WTC11 (cell line): ENCODE measurements at regions not wholly inside any gene's neighbourhood (a gene's known extent, or its start where the extent isn't known, plus 50 kb on each side); places are given as distances from the start of the nearest gene placed in this dataset.

Source experiments
- ATAC-seq: fragments of 200-7000 bp; cut with Tn5 transposase; 2 replicates; pipeline ENCODE4 v1.10.0; 2021; ENCODE audit warnings: mild to moderate bottlenecking, moderate library complexity
- CTCF ChIA-PET: fragments of 300-600 bp; sonication (Branson Sonifier 250); formaldehyde crosslinking; loops from one replicate; lab custom pipeline; 2021; ENCODE audit warnings: antibody characterized with exemption; lab: Charles Lee
- POLR2A ChIA-PET: fragments of 350-600 bp; sonication (Branson Sonifier 250); formaldehyde crosslinking; loops from one replicate; lab custom pipeline; 2021; ENCODE audit warnings: antibody characterized with exemption; lab: Charles Lee
- DNase-seq: peaks from one replicate; pipeline ENCODE4 v3.0.0; 2021; ENCODE audit warnings: low spot score
- H3K27ac Mint-ChIP-seq: 2 replicates; pipeline ENCODE4 v1.8.0; 2021; ENCODE audit warnings: mixed read lengths
- H3K27me3 Mint-ChIP-seq: 2 replicates; pipeline ENCODE4 v1.8.0; 2021; ENCODE audit warnings: low read depth, mild to moderate bottlenecking, moderate library complexity, mixed read lengths
- H3K36me3 Mint-ChIP-seq: 2 replicates; pipeline ENCODE4 v1.8.0; 2021; ENCODE audit warnings: mixed read lengths
- H3K4me1 Mint-ChIP-seq: 2 replicates; pipeline ENCODE4 v1.8.0; 2022; ENCODE audit warnings: mixed read lengths
- H3K4me3 Mint-ChIP-seq: 2 replicates; pipeline ENCODE4 v1.8.0; 2021; ENCODE audit warnings: mild to moderate bottlenecking, moderate library complexity, mixed read lengths
- H3K9me3 Mint-ChIP-seq: 2 replicates; pipeline ENCODE4 v1.8.0; 2021; ENCODE audit warnings: mixed read lengths
- ATF1 ChIP-seq: sonication (generic); formaldehyde crosslinking; IDR thresholded peaks from 2 replicates; pipeline ENCODE4 v1.8.1; 2023; ENCODE audit warnings: mild to moderate bottlenecking, moderate library complexity, missing genetic modification reagents
- CREM ChIP-seq: sonication (generic); formaldehyde crosslinking; IDR thresholded peaks from 2 replicates; pipeline ENCODE4 v1.8.1; 2022; ENCODE audit warnings: mild to moderate bottlenecking, missing genetic modification reagents, moderate library complexity
- ESRRA ChIP-seq: sonication (generic); formaldehyde crosslinking; IDR thresholded peaks from 2 replicates; pipeline ENCODE4 v1.8.1; 2022; ENCODE audit warnings: mild to moderate bottlenecking, missing genetic modification reagents, borderline replicate concordance
- ETV6 ChIP-seq: sonication (generic); formaldehyde crosslinking; IDR thresholded peaks from 2 replicates; pipeline ENCODE4 v1.8.1; 2022; ENCODE audit warnings: mild to moderate bottlenecking, missing genetic modification reagents
- FOXJ3 ChIP-seq: sonication (generic); formaldehyde crosslinking; IDR thresholded peaks from 2 replicates; pipeline ENCODE4 v1.9.0; 2021; ENCODE audit warnings: missing genetic modification reagents, mild to moderate bottlenecking, borderline replicate concordance
- GRHL2 ChIP-seq: fragments of 250-450 bp; sonication (Bioruptor Pico); IDR thresholded peaks from 2 replicates; pipeline ENCODE4 v1.8.0; 2022; ENCODE audit warnings: mild to moderate bottlenecking, moderate library complexity; ENCODE audit not compliant: insufficient replicate concordance, severe bottlenecking
- NFYB ChIP-seq: sonication (generic); formaldehyde crosslinking; conservative IDR thresholded peaks from 2 replicates; pipeline ENCODE4 v1.8.0; 2022; ENCODE audit warnings: low read depth, missing genetic modification reagents
- PRRX2 ChIP-seq: fragments of 250-450 bp; sonication (Bioruptor Pico); IDR thresholded peaks from 2 replicates; pipeline ENCODE4 v1.8.0; 2021; ENCODE audit warnings: mild to moderate bottlenecking
- RELA ChIP-seq: sonication (generic); formaldehyde crosslinking; IDR thresholded peaks from 2 replicates; pipeline ENCODE4 v1.8.1; 2022; ENCODE audit warnings: missing genetic modification reagents, mild to moderate bottlenecking, borderline replicate concordance
- SMAD4 ChIP-seq: sonication (generic); formaldehyde crosslinking; IDR thresholded peaks from 2 replicates; pipeline ENCODE4 v1.8.0; 2022; ENCODE audit warnings: mild to moderate bottlenecking, missing genetic modification reagents
- SOX15 ChIP-seq: fragments of 250-450 bp; sonication (Bioruptor Pico); IDR thresholded peaks from 2 replicates; pipeline ENCODE4 v1.9.0; 2021; ENCODE audit warnings: mild to moderate bottlenecking
- SP1 ChIP-seq: sonication (generic); formaldehyde crosslinking; conservative IDR thresholded peaks from 2 replicates; pipeline ENCODE4 v1.8.1; 2022; ENCODE audit warnings: missing genetic modification reagents
- TP53 ChIP-seq: sonication (generic); formaldehyde crosslinking; IDR thresholded peaks from 2 replicates; pipeline ENCODE4 v1.8.1; 2023; ENCODE audit warnings: mild to moderate bottlenecking, missing genetic modification reagents
- ZNF317 ChIP-seq: sonication (generic); formaldehyde crosslinking; IDR thresholded peaks from 2 replicates; pipeline ENCODE4 v1.8.1; 2023; ENCODE audit warnings: low read depth, mild to moderate bottlenecking, moderate library complexity, missing genetic modification reagents, borderline replicate concordance
- ZNF416 ChIP-seq: fragments of 250-450 bp; sonication (Bioruptor Pico); IDR thresholded peaks from 2 replicates; pipeline ENCODE4 v1.9.0; 2021; ENCODE audit warnings: mild to moderate bottlenecking, inconsistent platforms
- TF ChIP-seq, protein P1 (sequence below): sonication (generic); formaldehyde crosslinking; IDR thresholded peaks from 2 replicates; pipeline ENCODE4 v1.8.1; 2022; ENCODE audit warnings: mild to moderate bottlenecking, moderate library complexity, missing genetic modification reagents
- TF ChIP-seq, protein P2 (sequence below): sonication (generic); formaldehyde crosslinking; conservative IDR thresholded peaks from 2 replicates; pipeline ENCODE4 v1.8.1; 2022; ENCODE audit warnings: mild to moderate bottlenecking, missing genetic modification reagents
- TF ChIP-seq, protein P3 (sequence below): sonication (generic); formaldehyde crosslinking; IDR thresholded peaks from 2 replicates; pipeline ENCODE4 v1.8.1; 2023; ENCODE audit warnings: mild to moderate bottlenecking, missing genetic modification reagents, borderline replicate concordance
- TF ChIP-seq, protein P4 (sequence below): sonication (generic); formaldehyde crosslinking; IDR thresholded peaks from 2 replicates; pipeline ENCODE4 v1.8.0; 2022; ENCODE audit warnings: missing genetic modification reagents
- TF ChIP-seq, protein P5 (sequence below): sonication (generic); formaldehyde crosslinking; IDR thresholded peaks from 2 replicates; pipeline ENCODE4 v1.8.1; 2023; ENCODE audit warnings: mild to moderate bottlenecking, missing genetic modification reagents
- TF ChIP-seq, protein P6 (sequence below): fragments of 250-450 bp; sonication (Bioruptor Pico); IDR thresholded peaks from 2 replicates; pipeline ENCODE4 v1.9.0; 2021; ENCODE audit warnings: mild to moderate bottlenecking, borderline replicate concordance

DNA sequence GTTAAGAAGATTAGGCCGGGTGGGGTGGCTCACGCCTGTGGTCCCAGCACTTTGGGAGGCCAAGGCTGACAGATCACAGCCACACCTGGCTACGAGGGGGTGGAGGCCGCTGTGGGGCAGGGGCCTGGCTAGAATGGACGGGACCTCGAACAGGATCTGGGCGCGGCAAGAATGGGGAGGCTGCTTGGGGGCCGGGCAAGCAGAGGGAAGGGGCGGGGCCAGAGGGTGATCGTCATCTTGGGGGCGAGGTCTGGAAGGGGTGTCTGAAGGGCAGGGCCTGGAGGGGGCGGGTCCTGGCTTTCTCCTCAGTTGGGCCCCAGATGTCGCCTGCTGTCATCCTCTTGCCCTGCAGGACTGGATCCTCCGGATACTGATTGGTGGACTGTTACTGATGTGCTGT, 57.3 kb upstream of the ENPEP start:
- CTCF ChIA-PET: no interaction called here
- no peak for TF ChIP-seq SMAD4 (CRISPR knock-in tag)
- no peak for TF ChIP-seq ESRRA (CRISPR knock-in tag)
- no peak for TF ChIP-seq ZNF317 (CRISPR knock-in tag)
- TF ChIP-seq RELA (CRISPR knock-in tag): no peak
- TF ChIP-seq, protein P1, sequence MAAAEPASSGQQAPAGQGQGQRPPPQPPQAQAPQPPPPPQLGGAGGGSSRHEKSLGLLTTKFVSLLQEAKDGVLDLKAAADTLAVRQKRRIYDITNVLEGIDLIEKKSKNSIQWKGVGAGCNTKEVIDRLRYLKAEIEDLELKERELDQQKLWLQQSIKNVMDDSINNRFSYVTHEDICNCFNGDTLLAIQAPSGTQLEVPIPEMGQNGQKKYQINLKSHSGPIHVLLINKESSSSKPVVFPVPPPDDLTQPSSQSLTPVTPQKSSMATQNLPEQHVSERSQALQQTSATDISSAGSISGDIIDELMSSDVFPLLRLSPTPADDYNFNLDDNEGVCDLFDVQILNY (CRISPR knock-in tag): no peak
- TF ChIP-seq CREM (CRISPR knock-in tag): no peak
- TF ChIP-seq TP53: no peak
- no peak for TF ChIP-seq PRRX2 (CRISPR knock-in tag)
- TF ChIP-seq, protein P2, sequence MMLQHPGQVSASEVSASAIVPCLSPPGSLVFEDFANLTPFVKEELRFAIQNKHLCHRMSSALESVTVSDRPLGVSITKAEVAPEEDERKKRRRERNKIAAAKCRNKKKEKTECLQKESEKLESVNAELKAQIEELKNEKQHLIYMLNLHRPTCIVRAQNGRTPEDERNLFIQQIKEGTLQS (CRISPR knock-in tag): no peak
- TF ChIP-seq, protein P3, sequence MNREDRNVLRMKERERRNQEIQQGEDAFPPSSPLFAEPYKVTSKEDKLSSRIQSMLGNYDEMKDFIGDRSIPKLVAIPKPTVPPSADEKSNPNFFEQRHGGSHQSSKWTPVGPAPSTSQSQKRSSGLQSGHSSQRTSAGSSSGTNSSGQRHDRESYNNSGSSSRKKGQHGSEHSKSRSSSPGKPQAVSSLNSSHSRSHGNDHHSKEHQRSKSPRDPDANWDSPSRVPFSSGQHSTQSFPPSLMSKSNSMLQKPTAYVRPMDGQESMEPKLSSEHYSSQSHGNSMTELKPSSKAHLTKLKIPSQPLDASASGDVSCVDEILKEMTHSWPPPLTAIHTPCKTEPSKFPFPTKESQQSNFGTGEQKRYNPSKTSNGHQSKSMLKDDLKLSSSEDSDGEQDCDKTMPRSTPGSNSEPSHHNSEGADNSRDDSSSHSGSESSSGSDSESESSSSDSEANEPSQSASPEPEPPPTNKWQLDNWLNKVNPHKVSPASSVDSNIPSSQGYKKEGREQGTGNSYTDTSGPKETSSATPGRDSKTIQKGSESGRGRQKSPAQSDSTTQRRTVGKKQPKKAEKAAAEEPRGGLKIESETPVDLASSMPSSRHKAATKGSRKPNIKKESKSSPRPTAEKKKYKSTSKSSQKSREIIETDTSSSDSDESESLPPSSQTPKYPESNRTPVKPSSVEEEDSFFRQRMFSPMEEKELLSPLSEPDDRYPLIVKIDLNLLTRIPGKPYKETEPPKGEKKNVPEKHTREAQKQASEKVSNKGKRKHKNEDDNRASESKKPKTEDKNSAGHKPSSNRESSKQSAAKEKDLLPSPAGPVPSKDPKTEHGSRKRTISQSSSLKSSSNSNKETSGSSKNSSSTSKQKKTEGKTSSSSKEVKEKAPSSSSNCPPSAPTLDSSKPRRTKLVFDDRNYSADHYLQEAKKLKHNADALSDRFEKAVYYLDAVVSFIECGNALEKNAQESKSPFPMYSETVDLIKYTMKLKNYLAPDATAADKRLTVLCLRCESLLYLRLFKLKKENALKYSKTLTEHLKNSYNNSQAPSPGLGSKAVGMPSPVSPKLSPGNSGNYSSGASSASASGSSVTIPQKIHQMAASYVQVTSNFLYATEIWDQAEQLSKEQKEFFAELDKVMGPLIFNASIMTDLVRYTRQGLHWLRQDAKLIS (CRISPR knock-in tag): no peak
- no peak for TF ChIP-seq SP1 (CRISPR knock-in tag)
- TF ChIP-seq, protein P4, sequence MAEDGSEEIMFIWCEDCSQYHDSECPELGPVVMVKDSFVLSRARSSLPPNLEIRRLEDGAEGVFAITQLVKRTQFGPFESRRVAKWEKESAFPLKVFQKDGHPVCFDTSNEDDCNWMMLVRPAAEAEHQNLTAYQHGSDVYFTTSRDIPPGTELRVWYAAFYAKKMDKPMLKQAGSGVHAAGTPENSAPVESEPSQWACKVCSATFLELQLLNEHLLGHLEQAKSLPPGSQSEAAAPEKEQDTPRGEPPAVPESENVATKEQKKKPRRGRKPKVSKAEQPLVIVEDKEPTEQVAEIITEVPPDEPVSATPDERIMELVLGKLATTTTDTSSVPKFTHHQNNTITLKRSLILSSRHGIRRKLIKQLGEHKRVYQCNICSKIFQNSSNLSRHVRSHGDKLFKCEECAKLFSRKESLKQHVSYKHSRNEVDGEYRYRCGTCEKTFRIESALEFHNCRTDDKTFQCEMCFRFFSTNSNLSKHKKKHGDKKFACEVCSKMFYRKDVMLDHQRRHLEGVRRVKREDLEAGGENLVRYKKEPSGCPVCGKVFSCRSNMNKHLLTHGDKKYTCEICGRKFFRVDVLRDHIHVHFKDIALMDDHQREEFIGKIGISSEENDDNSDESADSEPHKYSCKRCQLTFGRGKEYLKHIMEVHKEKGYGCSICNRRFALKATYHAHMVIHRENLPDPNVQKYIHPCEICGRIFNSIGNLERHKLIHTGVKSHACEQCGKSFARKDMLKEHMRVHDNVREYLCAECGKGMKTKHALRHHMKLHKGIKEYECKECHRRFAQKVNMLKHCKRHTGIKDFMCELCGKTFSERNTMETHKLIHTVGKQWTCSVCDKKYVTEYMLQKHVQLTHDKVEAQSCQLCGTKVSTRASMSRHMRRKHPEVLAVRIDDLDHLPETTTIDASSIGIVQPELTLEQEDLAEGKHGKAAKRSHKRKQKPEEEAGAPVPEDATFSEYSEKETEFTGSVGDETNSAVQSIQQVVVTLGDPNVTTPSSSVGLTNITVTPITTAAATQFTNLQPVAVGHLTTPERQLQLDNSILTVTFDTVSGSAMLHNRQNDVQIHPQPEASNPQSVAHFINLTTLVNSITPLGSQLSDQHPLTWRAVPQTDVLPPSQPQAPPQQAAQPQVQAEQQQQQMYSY: no peak
- no peak for TF ChIP-seq ZNF416 (CRISPR knock-in tag)
- Mint-ChIP-seq H3K27ac (no peak overlapping the region), H3K27me3 (peaks cover 94% of the 10 kb centered on the region), H3K4me1 (peaks cover 11% of the 10 kb centered on the region), H3K36me3 (peaks cover 12% of the 10 kb centered on the region), H3K9me3 (peaks cover 23% of the 10 kb centered on the region), H3K4me3 (no peak overlapping the region)
- POLR2A ChIA-PET: no interaction called here
- ATAC-seq (peak; percentile 100), DNase-seq (peak; percentile 86)

DNA sequence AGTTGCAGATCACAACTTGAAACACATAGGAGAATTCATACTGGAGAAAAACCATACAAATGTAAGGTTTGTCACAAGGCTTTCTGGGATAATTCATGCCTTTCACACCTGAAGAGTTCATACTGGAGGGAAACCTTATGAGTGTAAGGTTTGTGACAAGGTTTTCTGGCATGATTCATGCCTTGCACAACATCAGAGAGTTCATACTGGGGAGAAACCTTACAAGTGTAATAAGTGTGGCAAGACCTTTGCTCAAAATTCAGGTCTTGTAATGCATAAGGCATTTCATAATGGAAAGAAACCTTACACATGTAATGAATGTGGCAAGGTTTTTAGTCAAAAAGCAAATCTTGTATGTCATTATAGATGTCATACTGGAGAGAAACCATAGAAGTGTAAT, 58.8 kb upstream of the ENPEP start:
- Mint-ChIP-seq H3K4me3 (no peak overlapping the region), H3K27me3 (peaks cover 96% of the 10 kb centered on the region), H3K9me3 (peaks cover 17% of the 10 kb centered on the region), H3K4me1 (peaks cover 22% of the 10 kb centered on the region), H3K36me3 (peaks cover 12% of the 10 kb centered on the region), H3K27ac (no peak overlapping the region)
- DNase-seq (no peak), ATAC-seq (no peak)
- ChIA-PET CTCF (no interaction called here), POLR2A (no interaction called here)
- no peak for TF ChIP-seq GRHL2 (CRISPR knock-in tag)
- no peak for TF ChIP-seq SOX15 (CRISPR knock-in tag)
- no peak for TF ChIP-seq ATF1 (CRISPR knock-in tag)
- no peak for TF ChIP-seq ETV6 (CRISPR knock-in tag)
- no peak for TF ChIP-seq FOXJ3 (CRISPR knock-in tag)
- TF ChIP-seq SP1 (CRISPR knock-in tag): no peak
- no peak for TF ChIP-seq PRRX2 (CRISPR knock-in tag)
- TF ChIP-seq, protein P5, sequence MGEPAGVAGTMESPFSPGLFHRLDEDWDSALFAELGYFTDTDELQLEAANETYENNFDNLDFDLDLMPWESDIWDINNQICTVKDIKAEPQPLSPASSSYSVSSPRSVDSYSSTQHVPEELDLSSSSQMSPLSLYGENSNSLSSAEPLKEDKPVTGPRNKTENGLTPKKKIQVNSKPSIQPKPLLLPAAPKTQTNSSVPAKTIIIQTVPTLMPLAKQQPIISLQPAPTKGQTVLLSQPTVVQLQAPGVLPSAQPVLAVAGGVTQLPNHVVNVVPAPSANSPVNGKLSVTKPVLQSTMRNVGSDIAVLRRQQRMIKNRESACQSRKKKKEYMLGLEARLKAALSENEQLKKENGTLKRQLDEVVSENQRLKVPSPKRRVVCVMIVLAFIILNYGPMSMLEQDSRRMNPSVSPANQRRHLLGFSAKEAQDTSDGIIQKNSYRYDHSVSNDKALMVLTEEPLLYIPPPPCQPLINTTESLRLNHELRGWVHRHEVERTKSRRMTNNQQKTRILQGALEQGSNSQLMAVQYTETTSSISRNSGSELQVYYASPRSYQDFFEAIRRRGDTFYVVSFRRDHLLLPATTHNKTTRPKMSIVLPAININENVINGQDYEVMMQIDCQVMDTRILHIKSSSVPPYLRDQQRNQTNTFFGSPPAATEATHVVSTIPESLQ (CRISPR knock-in tag): no peak
- TF ChIP-seq, protein P6, sequence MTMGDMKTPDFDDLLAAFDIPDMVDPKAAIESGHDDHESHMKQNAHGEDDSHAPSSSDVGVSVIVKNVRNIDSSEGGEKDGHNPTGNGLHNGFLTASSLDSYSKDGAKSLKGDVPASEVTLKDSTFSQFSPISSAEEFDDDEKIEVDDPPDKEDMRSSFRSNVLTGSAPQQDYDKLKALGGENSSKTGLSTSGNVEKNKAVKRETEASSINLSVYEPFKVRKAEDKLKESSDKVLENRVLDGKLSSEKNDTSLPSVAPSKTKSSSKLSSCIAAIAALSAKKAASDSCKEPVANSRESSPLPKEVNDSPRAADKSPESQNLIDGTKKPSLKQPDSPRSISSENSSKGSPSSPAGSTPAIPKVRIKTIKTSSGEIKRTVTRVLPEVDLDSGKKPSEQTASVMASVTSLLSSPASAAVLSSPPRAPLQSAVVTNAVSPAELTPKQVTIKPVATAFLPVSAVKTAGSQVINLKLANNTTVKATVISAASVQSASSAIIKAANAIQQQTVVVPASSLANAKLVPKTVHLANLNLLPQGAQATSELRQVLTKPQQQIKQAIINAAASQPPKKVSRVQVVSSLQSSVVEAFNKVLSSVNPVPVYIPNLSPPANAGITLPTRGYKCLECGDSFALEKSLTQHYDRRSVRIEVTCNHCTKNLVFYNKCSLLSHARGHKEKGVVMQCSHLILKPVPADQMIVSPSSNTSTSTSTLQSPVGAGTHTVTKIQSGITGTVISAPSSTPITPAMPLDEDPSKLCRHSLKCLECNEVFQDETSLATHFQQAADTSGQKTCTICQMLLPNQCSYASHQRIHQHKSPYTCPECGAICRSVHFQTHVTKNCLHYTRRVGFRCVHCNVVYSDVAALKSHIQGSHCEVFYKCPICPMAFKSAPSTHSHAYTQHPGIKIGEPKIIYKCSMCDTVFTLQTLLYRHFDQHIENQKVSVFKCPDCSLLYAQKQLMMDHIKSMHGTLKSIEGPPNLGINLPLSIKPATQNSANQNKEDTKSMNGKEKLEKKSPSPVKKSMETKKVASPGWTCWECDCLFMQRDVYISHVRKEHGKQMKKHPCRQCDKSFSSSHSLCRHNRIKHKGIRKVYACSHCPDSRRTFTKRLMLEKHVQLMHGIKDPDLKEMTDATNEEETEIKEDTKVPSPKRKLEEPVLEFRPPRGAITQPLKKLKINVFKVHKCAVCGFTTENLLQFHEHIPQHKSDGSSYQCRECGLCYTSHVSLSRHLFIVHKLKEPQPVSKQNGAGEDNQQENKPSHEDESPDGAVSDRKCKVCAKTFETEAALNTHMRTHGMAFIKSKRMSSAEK (CRISPR knock-in tag): no peak
- TF ChIP-seq NFYB (CRISPR knock-in tag): no peak
